HL-60 (cell line): ENCODE measurements at regions not wholly inside any gene's neighbourhood (a gene's known extent, or its start where the extent isn't known, plus 50 kb on each side); places are given as distances from the start of the nearest gene placed in this dataset.

ENCODE experiments used
- CTCF ChIP-seq: IDR thresholded peaks from one replicate; pipeline ENCODE4 v1.5.1; 2011; ENCODE audit warnings: low read length, control low read depth, inconsistent platforms; ENCODE audit not compliant: insufficient read depth
- TF ChIP-seq, protein P1 (sequence below): IDR thresholded peaks from 2 replicates; pipeline ENCODE4 v1.6.1; 2012; ENCODE audit warnings: low read depth; ENCODE audit not compliant: insufficient replicate concordance

GRCh38 chr2:187749804-187750431, 195.7 kb upstream of the TFPI start:
- TF ChIP-seq CTCF = no peak
- TF ChIP-seq, protein P1, sequence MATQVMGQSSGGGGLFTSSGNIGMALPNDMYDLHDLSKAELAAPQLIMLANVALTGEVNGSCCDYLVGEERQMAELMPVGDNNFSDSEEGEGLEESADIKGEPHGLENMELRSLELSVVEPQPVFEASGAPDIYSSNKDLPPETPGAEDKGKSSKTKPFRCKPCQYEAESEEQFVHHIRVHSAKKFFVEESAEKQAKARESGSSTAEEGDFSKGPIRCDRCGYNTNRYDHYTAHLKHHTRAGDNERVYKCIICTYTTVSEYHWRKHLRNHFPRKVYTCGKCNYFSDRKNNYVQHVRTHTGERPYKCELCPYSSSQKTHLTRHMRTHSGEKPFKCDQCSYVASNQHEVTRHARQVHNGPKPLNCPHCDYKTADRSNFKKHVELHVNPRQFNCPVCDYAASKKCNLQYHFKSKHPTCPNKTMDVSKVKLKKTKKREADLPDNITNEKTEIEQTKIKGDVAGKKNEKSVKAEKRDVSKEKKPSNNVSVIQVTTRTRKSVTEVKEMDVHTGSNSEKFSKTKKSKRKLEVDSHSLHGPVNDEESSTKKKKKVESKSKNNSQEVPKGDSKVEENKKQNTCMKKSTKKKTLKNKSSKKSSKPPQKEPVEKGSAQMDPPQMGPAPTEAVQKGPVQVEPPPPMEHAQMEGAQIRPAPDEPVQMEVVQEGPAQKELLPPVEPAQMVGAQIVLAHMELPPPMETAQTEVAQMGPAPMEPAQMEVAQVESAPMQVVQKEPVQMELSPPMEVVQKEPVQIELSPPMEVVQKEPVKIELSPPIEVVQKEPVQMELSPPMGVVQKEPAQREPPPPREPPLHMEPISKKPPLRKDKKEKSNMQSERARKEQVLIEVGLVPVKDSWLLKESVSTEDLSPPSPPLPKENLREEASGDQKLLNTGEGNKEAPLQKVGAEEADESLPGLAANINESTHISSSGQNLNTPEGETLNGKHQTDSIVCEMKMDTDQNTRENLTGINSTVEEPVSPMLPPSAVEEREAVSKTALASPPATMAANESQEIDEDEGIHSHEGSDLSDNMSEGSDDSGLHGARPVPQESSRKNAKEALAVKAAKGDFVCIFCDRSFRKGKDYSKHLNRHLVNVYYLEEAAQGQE = no peak
